HG02610 (cell line): ENCODE measurements at regions not wholly inside any gene's neighbourhood (a gene's known extent, or its start where the extent isn't known, plus 50 kb on each side); places are given as distances from the start of the nearest gene placed in this dataset.
"Not testable (repeated sequence)": the region's sequence is repeated elsewhere in the genome, so short reads cannot be mapped to it uniquely, and the experiment has no call there.

Experiments
- ATAC-seq: cut with Tn5 transposase; IDR thresholded peaks from one replicate; pipeline ENCODE4 v1.9.1; 2021; ENCODE audit warnings: mild to moderate bottlenecking, moderate library complexity; ENCODE audit not compliant: unreplicated experiment

DNA sequence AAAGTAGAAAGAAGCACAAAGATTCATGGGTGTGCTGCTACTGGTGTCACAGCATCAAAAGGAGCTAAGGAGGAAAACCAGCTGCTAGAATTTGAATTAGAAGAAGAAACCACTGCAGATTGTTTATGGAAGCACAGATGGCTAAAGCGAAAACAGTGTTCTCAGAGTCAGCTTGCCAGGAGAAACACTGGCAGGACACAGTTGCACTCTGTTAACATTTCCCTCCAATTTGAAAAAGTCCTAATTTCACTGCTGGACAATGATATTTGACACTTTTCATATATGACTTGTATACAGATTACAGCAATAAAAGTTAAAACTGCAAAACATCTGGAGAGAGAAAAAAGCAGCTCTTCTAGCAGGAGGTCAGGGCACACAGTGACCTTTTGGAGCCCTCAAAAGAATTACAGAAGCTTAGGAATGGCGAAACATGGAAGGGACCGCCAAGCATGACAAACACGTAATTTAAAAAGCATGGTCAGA lies 314.5 kb downstream of the COL12A1 start:
- ATAC-seq, result no peak

GRCh38 chr6:74889635-74890034 lies 316.2 kb downstream of the COL12A1 start:
- ATAC-seq, result no peak

GRCh38 chr6:74888741-74889140 lies 317.1 kb downstream of the COL12A1 start:
- not testable (repeated sequence) for ATAC-seq

GRCh38 chr6:74879976-74880375 lies 325.9 kb downstream of the COL12A1 start:
- no peak for ATAC-seq

DNA sequence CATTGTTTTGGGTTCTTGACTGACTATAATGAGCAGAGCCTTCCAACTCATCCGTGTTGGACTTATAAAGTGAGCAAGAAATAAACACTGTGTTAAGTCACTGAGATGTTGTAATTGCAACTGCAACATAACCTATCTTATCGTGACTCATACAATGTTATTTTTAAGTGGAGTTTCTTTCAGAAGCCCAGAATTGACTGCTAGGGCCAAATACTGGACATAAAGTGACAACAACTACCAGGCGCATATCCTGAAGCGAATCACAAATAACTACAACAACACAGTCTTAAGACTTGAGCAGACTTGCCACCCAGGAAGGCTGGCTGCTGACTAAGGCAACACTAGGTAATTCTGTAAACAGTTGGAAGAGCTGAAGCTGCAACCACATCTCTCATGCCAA lies 326.6 kb downstream of the COL12A1 start:
- no peak for ATAC-seq

DNA sequence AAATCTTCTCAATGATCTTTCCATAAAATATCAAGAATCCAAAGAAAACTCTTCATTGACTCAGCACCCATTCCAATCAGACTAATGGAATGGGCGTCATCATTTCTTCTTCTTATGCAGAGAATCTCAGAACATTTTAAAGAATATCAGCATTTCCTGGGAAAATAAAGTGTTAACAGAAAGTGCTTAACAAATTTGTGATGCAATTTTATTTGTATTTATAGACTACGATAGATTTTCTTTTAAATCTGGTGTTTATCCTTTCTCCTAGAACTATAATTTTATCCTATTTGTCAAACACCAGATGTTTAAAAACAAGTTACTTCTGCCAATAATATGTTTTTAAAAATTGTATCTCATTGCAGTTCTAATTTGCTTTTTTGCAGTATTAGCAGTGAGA lies 330.7 kb downstream of the COL12A1 start:
- ATAC-seq, result no peak

GRCh38 chr6:74872754-74873476 lies 332.9 kb downstream of the COL12A1 start:
- ATAC-seq, result no peak

DNA sequence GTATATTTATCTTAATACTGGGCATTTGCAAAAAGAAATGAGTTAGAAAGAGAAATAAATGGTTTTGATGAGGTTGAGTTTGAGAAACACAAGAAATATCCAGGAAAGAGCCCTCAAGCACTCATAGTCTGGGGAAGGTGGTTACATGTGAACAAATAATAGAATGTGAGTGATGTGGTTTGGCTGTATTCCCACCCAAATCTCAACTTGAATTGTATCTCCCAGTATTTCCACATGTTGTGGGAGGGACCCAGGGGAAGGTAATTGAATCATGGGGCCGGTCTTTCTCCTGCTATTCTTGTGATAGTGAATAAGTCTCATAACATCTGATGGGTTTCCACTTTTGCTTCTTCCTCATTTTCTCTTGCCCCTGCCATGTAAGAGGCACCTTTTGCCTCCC lies 334.1 kb downstream of the COL12A1 start:
- ATAC-seq, result no peak

DNA sequence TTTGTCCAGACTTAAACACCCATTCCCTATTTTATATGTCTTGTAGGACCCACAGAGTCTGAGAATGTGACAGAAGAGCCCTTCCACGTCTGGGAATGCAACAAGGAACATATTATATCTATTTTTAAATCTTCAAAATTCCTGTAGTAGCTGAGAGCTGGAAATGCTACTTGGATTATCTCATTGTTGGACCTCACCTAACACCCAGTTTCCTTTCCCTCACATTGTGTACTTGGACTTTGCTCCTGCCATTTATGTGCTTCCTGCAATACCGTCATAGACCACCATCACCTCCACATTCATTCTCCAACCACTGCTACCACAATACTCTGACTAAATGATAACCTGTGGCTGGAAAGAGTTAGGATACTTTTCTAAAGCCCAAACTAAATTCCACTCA lies 335.4 kb downstream of the COL12A1 start:
- ATAC-seq, result no peak

GRCh38 chr6:74867291-74867690 lies 338.6 kb downstream of the COL12A1 start:
- ATAC-seq, result no peak

- no peak for ATAC-seq
These were observed 341.9 kb downstream of the COL12A1 start for GRCh38 chr6:74863968-74864367.

DNA sequence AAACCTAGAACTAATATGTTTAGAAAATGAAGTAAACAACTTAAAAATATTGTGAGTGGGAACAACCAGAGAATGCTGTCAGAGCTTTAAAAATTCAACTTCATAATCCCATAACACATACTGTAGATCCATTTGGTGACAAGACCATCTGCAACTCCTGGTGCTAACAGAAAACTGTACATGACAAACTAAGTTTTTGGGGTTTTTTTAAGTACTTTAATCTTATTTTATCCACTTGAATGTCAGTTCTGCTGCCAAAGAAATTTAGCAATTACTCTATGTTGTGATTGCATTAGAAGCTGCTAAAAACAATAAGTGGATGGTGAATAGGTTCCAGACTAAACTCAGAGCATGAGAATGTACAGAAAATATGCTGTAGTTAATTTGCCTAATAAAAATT lies 345.4 kb downstream of the COL12A1 start:
- ATAC-seq, result no peak

GRCh38 chr6:74857157-74857556 lies 348.7 kb downstream of the COL12A1 start:
- no peak for ATAC-seq

DNA sequence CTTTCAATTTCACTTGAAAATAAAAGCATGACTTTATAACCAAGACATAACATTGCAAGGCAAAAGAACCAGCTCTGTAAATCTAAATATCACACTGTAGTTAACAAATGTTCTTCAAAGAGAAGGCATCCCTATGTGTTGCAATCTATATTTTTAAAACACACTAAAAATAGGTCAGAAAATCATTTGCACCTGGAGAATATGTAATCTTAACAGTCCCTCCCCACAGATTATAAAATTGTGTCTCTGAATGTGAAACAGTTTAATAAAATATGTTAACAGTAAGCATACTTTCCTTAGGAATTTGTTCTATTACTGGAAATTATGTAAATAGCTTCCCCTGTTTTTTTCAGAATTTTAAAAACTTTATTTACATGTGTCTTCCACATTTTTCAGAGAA lies 351.9 kb downstream of the COL12A1 start:
- no peak for ATAC-seq

DNA sequence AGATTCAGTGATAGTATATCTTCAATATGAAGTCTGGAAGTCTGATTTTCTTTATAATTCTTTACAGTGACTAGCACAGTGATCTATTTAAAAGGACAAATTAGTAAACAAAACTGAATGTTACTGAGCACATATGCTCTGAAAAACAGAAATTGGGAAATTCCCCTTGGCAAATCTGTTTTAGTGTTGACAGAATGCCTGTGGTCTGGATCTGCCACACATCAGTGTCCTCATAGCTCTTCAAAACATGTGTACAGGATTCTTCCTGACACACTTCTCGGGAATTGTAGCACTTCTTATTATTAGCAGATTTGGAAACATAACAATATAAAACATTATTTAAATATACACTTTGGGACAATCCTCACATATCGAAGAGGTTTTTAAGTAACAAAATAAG lies 354.3 kb downstream of the COL12A1 start:
- no peak for ATAC-seq

- ATAC-seq, result no peak
These were observed 364.9 kb downstream of the COL12A1 start for GRCh38 chr6:74840953-74841352.

- no peak for ATAC-seq
These were observed 370.9 kb downstream of the COL12A1 start for GRCh38 chr6:74834967-74835366.

DNA sequence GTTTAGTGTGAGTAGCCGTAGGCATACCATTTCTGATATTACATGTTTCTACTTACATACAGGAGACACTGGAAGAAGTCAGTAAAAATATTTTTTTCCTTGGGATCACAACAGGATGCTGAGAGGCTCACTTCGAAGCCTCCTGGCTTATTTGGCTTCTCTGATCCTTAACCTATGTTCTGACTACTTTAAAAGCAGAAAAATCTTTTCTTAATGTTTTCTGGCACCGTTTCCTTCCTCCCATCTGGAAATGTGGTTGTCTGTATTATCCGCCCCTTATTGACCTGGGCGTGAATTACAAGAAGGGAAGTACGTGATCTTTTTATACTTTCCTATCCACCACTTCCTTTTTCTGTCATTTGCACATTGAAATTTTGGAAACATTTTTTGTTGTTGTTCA lies 379.6 kb downstream of the COL12A1 start:
- ATAC-seq, result no peak

DNA sequence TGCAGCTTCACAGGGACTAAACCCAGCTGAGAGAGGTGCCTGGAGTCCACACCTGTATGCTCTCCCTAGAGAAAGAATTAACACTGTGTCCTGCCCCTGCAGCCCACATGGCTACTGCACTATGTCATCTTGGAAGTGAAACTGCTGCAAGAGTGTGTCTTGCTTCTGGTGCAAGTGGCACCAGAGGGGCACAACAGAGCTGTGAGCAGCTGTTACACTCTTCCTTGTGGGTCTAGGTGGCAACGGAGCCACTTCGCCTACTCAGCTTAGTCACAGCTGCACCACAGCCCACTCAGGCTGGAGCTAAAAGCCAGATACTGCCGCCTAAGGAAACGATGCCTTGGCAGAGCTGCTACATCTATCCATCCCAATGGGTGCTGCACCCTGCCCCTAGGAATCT lies 391.4 kb downstream of the COL12A1 start:
- ATAC-seq, result no peak

DNA sequence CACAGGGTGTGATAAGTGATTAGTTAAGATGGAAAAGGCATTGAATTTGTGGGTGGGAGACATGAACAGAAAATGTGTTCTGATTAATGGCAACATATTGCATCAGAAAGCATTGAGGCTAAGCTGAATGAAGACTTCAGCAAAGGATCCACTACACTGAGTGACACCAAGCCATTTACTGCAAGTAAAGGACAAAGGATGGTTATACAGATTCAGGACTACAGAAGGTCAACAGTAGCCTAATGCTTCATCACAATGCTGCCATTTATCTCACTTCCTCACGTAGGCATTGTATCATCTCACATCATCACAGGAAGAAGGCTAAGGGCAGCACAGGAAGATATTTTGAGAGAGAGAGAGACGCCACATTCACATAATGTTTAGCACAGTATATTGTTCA lies 398.2 kb downstream of the COL12A1 start:
- no peak for ATAC-seq

GRCh38 chr6:74805916-74806696 lies 399.7 kb downstream of the COL12A1 start:
- ATAC-seq, result no peak

- ATAC-seq, result no peak
These were observed 407.6 kb downstream of the COL12A1 start for GRCh38 chr6:74798302-74798701.
